Right lobe of liver (tissue), 4 donors: ENCODE measurements at regions not wholly inside any gene's neighbourhood (a gene's known extent, or its start where the extent isn't known, plus 50 kb on each side); places are given as distances from the start of the nearest gene placed in this dataset.

Experiments
- CTCF ChIP-seq, 4 donors: fragments of 200-600 bp in 3 of 4; fragments of 450-650 bp in 1 of 4; IDR thresholded peaks; one replicate each; pipeline versions ENCODE4 v1.5.1 to v1.8.0; 2016 to 2022; ENCODE audit warnings: antibody characterized with exemption in 4 of 4, mild to moderate bottlenecking in 2 of 4
- POLR2A ChIP-seq: fragments of 450-650 bp; IDR thresholded peaks from one replicate; pipeline ENCODE4 v1.6.1; 2017; ENCODE audit warnings: antibody characterized with exemption, mild to moderate bottlenecking
- donor health status: DM: no; HTN: no; CAD: no.
- donor health status: DM: no; HTN: no; CAD: no.
- donor health status: DM: no; HTN: yes; CAD: no.

- TF ChIP-seq CTCF (IDR thresholded peaks at IDR 0.05) (no peak), POLR2A (no peak)
Measured at GRCh38 chr6:25122001-25122400, 157.2 kb upstream of the CARMIL1 start.
